ENCODE measurements at regions not wholly inside any gene's neighbourhood (a gene's known extent, or its start where the extent isn't known, plus 50 kb on each side); places are given as distances from the start of the nearest gene placed in this dataset.

DNA sequence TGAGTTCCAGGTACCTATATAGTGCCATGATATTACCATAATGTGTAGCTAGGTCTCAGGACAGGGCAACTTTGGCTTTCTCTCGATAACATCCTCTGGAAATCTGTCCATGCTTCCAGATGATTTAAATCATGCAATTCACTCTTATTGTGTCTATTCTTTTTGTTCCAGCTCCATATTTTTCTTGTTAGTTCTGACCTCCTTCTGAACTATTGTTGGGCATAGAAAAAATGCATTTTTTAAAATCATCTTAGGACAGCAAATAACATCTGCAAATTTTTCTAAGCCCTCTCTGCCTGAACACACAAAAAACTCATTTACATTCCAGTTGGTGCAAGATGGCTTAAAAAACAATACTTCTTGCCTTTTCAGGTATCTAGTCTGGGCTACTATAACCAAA is 1561.0 kb upstream of the MIR17HG start:
- TF ChIP-seq, protein P1, sequence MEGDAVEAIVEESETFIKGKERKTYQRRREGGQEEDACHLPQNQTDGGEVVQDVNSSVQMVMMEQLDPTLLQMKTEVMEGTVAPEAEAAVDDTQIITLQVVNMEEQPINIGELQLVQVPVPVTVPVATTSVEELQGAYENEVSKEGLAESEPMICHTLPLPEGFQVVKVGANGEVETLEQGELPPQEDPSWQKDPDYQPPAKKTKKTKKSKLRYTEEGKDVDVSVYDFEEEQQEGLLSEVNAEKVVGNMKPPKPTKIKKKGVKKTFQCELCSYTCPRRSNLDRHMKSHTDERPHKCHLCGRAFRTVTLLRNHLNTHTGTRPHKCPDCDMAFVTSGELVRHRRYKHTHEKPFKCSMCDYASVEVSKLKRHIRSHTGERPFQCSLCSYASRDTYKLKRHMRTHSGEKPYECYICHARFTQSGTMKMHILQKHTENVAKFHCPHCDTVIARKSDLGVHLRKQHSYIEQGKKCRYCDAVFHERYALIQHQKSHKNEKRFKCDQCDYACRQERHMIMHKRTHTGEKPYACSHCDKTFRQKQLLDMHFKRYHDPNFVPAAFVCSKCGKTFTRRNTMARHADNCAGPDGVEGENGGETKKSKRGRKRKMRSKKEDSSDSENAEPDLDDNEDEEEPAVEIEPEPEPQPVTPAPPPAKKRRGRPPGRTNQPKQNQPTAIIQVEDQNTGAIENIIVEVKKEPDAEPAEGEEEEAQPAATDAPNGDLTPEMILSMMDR (IDR thresholded peaks at IDR 0.05; ENCODE audit: poor library complexity) = no peak
- no peak for TF ChIP-seq EZH2 (IDR thresholded peaks at IDR 0.05; ENCODE audit: borderline replicate concordance)
- no peak for TF ChIP-seq EZH2phosphoT487 (IDR thresholded peaks at IDR 0.05; ENCODE audit: low read depth, severe bottlenecking, unreplicated experiment)
